ENCODE measurements at regions not wholly inside any gene's neighbourhood (a gene's known extent, or its start where the extent isn't known, plus 50 kb on each side); places are given as distances from the start of the nearest gene placed in this dataset.

GRCh38 chr1:29673228-29673500 lies 436.8 kb downstream of the PTPRU start:
- in situ Hi-C loops (cut with HindIII; ENCODE audit: low sequenced_read_pairs) = no loop called here
- DNase-seq (ENCODE audit: low spot score) = no peak

DNA sequence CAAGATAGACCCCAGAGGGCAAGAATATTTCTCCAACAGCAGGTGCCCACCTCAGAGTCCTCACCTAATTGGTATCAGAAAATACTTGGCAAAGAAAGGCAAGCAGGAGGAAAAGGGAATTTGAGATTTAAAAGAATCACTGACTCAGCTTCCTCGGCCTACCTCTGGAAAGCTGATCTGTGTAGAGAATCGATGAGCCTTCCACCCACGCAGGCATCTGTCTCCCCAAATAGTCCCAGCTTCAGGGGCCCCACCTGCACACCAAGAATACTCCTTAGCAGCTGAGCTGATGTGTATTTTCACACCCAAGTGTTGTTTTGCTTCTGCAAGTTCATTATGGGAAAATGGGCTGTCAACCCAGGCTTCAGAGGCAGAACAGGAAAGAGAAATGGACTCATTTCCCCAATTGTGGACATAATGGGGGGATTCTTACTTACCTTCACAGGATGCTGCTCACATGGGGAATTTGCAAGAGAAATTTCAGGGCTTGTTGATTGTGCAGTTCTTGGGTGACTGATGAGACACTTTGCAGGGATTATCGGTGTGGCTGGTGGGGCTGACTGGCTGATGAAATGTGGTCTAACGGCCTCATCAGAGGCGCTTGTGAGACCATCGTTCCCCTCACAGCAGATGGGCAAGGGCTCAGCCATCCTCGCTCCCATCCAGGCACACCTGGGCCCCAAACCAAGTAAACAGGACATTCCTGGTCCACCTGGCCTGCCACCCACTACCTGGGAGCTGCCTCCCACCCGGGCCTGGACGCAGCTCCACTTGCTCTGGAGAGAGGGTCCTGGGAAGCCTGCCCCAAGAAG lies 436.3 kb downstream of the PTPRU start:
- in situ Hi-C loops (cut with HindIII; ENCODE audit: low sequenced_read_pairs) = no loop called here
- no peak for DNase-seq (ENCODE audit: low spot score)

GRCh38 chr1:29671446-29672356 lies 435.4 kb downstream of the PTPRU start:
- in situ Hi-C loops (cut with HindIII; ENCODE audit: low sequenced_read_pairs) = no loop called here
- DNase-seq (ENCODE audit: low spot score) = no peak

- no peak for DNase-seq (ENCODE audit: low spot score)
- in situ Hi-C loops (cut with HindIII; ENCODE audit: low sequenced_read_pairs) = no loop called here
Observed at GRCh38 chr1:29670752-29671151, 434.4 kb downstream of the PTPRU start.

DNA sequence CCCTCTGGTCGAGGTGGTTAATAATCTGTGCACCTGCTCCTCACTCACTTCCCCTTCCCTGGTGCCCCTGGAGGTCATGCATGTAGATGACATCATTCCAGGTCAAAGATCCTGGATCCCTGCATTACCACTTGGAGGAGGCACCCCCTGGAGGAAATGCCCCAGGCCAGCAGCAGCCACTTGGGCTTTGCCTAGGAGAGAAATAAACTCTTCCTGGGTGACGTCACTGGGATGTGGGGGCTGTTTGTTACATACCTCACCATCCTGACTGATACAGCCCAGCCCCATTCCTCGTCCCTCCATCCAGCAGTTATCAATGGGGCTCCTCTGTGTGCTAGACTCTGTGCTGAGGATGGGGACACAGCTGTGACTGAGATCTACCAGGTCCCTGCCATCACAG lies 433.6 kb downstream of the PTPRU start:
- DNase-seq (ENCODE audit: low spot score) = no peak
- in situ Hi-C loops (cut with HindIII; ENCODE audit: low sequenced_read_pairs) = no loop called here

GRCh38 chr1:29669158-29669871 lies 433.0 kb downstream of the PTPRU start:
- in situ Hi-C loops (cut with HindIII; ENCODE audit: low sequenced_read_pairs) = no loop called here
- DNase-seq (ENCODE audit: low spot score) = no peak

DNA sequence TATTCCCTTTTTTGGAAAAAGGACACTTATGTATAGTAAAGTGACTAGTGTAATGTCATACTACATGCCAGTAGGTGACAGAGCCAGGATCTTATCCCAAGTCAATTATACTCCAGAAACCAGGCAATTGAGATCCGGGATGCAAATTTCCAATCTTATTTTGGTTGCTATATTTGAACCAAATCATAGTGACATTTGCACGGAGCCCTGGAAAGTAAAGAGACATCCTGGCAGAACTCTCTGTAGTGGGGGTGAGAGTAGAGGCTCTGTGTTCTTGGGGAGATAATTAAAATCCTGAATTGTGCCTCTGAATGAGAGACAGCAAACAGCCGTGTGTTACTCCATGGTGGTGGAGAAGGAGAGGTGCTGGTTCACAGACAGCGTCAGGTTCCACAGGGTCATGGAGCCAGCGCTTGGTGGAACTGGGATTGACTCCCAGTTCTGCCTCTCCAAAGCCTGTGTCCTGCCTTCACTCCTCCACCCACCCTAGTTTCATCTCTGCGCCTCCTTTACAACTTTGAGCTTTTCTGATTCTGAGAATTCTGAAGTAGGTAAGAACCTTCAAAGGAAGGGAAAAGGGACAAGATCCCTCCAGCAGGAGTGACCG lies 432.3 kb downstream of the PTPRU start:
- DNase-seq (ENCODE audit: low spot score) = no peak
- in situ Hi-C loops (cut with HindIII; ENCODE audit: low sequenced_read_pairs) = no loop called here

DNA sequence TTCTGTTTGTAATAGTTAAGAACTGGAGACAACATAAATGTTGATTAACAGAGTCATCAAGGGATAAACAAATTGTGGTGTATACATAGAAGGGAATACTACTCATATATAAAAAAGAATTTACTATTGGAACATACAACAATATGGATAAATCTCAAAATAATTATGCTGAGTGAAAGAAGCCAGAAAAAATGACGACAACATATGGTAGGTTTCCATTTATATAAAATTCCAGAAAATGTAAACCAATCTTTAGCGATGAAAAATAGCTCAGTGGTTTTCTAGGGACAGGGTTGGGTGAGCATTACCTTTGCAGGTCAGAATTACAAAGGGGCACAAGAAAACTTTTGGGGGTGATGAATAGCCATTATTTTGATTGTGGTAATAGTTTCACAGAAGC lies 431.6 kb downstream of the PTPRU start:
- DNase-seq (ENCODE audit: low spot score) = no peak
- in situ Hi-C loops (cut with HindIII; ENCODE audit: low sequenced_read_pairs) = no loop called here

GRCh38 chr1:29664711-29665110 lies 428.4 kb downstream of the PTPRU start:
- in situ Hi-C loops (cut with HindIII; ENCODE audit: low sequenced_read_pairs) = no loop called here
- DNase-seq (ENCODE audit: low spot score) = no peak

DNA sequence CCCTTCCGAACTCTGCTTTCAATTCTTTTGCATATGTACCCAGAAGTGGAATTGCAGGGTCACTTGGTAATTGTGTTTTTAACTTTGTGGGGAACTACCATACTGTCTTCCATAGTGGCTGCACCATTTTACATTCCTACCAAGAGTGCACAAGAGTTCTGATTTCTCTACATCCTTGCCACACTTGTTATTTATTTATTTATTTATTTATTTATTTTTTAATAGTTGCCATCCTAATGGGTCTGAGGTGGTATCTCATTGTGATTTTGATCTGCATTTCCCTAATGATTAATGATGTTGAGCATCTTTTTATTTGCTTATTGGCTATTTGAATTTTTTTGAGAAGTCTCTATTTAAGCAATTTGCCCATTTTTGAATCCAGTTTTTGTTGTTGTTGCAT lies 422.4 kb downstream of the PTPRU start:
- in situ Hi-C loops (cut with HindIII; ENCODE audit: low sequenced_read_pairs) = no loop called here

DNA sequence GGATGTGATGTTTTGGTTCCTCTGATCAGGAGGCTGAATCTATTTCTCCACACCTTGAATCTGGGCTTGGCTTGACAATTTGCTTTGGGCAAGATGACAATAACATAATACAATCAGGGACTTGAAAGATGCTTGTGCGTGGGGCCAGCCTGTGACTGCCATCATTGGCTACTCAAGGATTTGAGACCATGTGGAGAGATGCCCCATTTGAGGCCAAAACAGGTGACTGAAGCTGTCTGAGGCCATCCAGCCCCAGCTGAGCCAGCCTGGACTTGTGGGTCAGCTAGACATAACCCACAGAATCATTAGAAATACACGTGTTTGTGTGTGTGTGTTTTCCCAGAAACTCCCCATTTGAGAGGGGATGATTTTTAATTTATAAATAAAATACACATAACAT lies 421.5 kb downstream of the PTPRU start:
- in situ Hi-C loops (cut with HindIII; ENCODE audit: low sequenced_read_pairs) = no loop called here
- no peak for DNase-seq (ENCODE audit: low spot score)

More for the DNA sequence above, 422.4 kb downstream of the PTPRU start:
- no peak for DNase-seq (ENCODE audit: low spot score)

GRCh38 chr1:29655945-29656850 lies 419.9 kb downstream of the PTPRU start:
- in situ Hi-C loops (cut with HindIII; ENCODE audit: low sequenced_read_pairs) = no loop called here
- DNase-seq (ENCODE audit: low spot score) = no peak

DNA sequence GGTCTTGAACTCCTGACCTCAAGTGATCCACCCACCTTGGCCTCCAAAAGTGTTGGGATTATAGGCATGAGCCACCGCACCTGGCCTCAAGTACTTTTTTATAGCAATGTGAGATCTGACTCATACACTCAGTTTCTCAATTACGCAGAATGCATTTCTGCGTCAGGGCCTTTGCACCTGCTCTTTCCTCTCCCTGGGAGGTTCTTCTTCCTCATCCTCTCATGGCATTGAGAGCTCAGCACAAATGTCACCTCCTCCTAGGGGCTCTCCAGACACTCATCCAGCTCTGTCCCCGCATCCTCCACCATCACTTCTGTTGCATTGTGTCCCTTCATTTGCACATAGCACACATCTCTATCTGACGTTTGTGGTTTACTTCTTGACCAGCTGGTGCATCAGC lies 418.8 kb downstream of the PTPRU start:
- in situ Hi-C loops (cut with HindIII; ENCODE audit: low sequenced_read_pairs) = no loop called here
- DNase-seq (ENCODE audit: low spot score) = no peak

DNA sequence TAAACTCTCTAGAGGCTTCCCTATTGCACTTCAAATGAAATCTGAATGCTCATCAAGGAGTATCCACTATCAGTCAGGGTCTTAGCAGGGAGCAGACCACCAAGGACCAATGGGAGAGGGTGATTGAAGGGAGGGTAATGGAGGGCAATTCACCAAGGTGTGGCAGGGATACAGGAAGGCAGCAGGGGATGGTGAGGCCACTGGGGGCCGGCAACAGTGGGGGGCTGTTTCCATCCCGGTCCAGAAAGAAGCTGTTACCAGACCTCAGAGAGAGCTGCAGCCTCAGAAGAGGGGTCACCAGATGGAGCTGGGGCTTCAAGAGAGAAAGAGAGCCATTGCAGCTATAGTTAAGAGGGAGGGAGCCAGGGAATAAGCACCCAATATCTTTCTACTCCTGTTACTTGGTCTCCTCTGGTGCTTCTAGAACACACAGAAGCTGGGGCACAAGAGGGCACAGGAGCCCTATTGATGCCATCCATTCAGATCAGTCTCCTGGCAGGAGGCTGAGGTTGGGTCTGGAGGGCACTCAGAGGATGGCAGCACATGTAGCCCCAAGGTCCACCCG lies 417.6 kb downstream of the PTPRU start:
- no peak for DNase-seq (ENCODE audit: low spot score)
- in situ Hi-C loops (cut with HindIII; ENCODE audit: low sequenced_read_pairs) = no loop called here

DNA sequence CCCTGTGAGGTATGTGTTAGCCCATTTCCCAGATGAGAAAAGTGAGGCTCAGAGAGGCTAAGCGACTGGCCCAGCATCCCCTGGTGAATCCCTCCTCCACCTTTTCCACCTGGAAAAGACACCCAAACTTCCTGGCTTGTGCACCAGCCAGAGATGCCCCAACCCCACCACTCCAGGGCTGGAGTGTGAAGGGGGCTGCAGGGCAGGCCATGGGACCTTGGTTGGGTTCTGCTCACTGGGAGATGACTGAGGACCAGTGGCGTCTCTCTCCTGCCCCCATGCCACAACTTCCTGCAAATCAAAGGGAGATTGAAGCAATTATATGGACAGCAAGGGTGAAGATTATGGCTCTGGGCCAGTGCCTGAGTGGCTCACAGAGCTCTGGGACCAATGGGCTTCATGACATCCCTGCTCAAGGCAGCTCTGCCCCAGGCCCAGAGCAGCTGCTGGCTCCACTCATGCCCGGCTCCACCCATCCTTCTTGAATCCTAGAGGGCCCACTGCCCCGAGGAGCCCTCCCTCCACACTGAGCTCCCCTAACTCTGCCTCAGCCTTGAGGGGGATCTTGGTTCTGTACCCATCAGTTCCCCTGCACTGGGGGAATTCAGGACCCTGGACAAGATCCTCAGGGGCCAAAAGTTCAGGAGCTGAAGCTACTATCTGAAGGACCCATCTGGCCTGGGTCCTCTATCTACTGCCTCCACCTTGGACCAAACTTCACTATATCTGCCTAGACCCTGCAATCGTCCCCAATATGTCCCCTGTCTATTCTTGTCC lies 416.9 kb downstream of the PTPRU start:
- in situ Hi-C loops (cut with HindIII; ENCODE audit: low sequenced_read_pairs) = no loop called here
- no peak for DNase-seq (ENCODE audit: low spot score)

DNA sequence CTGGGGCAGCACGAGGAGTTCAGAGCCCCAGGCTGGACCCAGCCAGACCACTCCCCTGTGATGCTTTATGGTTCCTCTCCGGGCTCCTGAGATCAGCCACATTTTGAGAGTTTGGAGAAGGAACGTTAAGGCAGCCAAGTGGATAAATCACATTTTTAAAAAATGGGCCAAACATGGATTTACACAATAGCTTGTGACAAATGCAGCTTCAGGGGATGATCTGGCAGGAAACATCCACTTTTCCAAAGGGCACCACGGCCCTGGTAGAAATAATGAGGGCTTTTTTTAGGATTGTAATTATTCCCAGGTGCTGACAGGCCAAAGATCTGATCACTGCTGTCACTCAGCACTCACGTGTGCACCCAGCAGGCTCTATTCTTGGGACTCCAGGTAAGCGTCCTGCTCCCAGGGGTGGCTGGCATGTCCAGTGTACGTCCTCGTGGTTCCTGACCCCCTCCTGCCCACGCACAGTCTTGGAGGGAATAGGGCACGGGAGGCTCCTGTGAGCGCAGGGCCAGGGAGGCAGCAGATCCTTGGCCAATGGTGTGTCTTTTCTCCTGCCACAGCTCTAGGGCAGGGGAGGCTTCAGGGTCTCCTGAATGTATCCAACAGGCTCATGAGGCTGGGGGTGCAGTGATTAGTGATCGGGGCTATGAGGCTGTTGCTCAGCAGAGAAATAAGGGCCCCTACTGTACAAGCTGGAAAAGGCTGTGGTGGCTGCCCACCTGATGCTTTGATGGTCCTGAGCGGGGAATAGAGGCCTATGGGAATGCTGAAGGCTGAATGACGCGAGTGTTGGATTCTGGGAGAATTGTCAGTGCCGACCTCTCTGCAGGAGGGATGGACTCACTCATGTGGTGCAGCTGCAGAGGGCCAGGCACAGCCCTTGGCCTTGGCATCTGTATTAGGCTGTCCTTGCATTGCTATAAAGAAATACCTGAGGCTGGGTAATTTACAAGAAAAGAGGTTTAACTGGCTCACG lies 415.7 kb downstream of the PTPRU start:
- no peak for DNase-seq (ENCODE audit: low spot score)
- in situ Hi-C loops (cut with HindIII; ENCODE audit: low sequenced_read_pairs) = no loop called here

GRCh38 chr1:29651246-29651645 lies 414.9 kb downstream of the PTPRU start:
- in situ Hi-C loops (cut with HindIII; ENCODE audit: low sequenced_read_pairs) = no loop called here
- no peak for DNase-seq (ENCODE audit: low spot score)
